Endodermal cell (in vitro differentiated cells): ENCODE measurements at regions not wholly inside any gene's neighbourhood (a gene's known extent, or its start where the extent isn't known, plus 50 kb on each side); places are given as distances from the start of the nearest gene placed in this dataset.
A peak's percentile ranks its signal among the peaks of the same experiment; 100 is the strongest.

Experiments used
- DNase-seq: peaks from one replicate; pipeline ENCODE4 v3.0.0-alpha.2; 2017
- H3K27ac ChIP-seq: 2 replicates; pipeline ENCODE4 v1.5.1; 2013; ENCODE audit warnings: mild to moderate bottlenecking, low read depth, low read length, moderate library complexity
- H3K27me3 ChIP-seq: 2 replicates; pipeline ENCODE4 v1.6.1; 2013; ENCODE audit warnings: mild to moderate bottlenecking, low read length, moderate library complexity; ENCODE audit not compliant: insufficient read depth, control insufficient read depth, poor library complexity, severe bottlenecking
- H3K36me3 ChIP-seq: 2 replicates; pipeline ENCODE4 v1.7.0; 2013; ENCODE audit warnings: mild to moderate bottlenecking, low read length, moderate library complexity; ENCODE audit not compliant: control insufficient read depth, insufficient read depth
- H3K4me1 ChIP-seq: one replicate; pipeline ENCODE4 v1.7.0; 2013; ENCODE audit warnings: low read length; ENCODE audit not compliant: control insufficient read depth, insufficient read depth
- H3K4me3 ChIP-seq: 2 replicates; pipeline ENCODE4 v1.5.1; 2013; ENCODE audit warnings: mild to moderate bottlenecking, low read length, moderate library complexity
- H3K9ac ChIP-seq: 2 replicates; pipeline ENCODE4 v1.6.1; 2013; ENCODE audit warnings: mild to moderate bottlenecking, low read length, moderate library complexity; ENCODE audit not compliant: poor library complexity, severe bottlenecking; ENCODE audit errors: extremely low read depth
- H3K9me3 ChIP-seq: 2 replicates; pipeline ENCODE4 v1.6.1; 2013; ENCODE audit warnings: mild to moderate bottlenecking, low read length, moderate library complexity; ENCODE audit not compliant: control insufficient read depth
- H3K27ac Mint-ChIP-seq: 2 replicates; pipeline ENCODE4 v1.8.0; 2020; ENCODE audit warnings: mixed read lengths
- H3K27me3 Mint-ChIP-seq: 2 replicates; pipeline ENCODE4 v1.8.0; 2021; ENCODE audit warnings: mild to moderate bottlenecking, mixed read lengths; ENCODE audit not compliant: insufficient read depth
- H3K36me3 Mint-ChIP-seq: 2 replicates; pipeline ENCODE4 v1.8.0; 2020; ENCODE audit warnings: low read depth, mixed read lengths
- H3K4me1 Mint-ChIP-seq: 2 replicates; pipeline ENCODE4 v1.8.0; 2020; ENCODE audit warnings: mixed read lengths
- H3K4me3 Mint-ChIP-seq: 2 replicates; pipeline ENCODE4 v1.8.0; 2020; ENCODE audit warnings: mild to moderate bottlenecking, moderate library complexity, mixed read lengths
- H3K9me3 Mint-ChIP-seq: 2 replicates; pipeline ENCODE4 v1.8.0; 2020; ENCODE audit warnings: mild to moderate bottlenecking, mixed read lengths
- CTCF ChIP-seq: fragments of 200-600 bp; sonication (generic); conservative IDR thresholded peaks from 2 replicates; pipeline ENCODE4 v1.5.0; 2021; ENCODE audit warnings: antibody characterized with exemption, mild to moderate bottlenecking
- WGBS, 2 experiments: methylation state at CpG; one replicate each; pipeline versions ENCODE4 v1.1.5 to v1.1.7; 2013; ENCODE audit warnings: missing lambda C conversion rate in 2 of 2, mixed read lengths in 1 of 2; ENCODE audit not compliant: insufficient coverage in 1 of 2, insufficient read length in 1 of 2; 5-methylcytosine and 5-hydroxymethylcytosine counted together

GRCh38 chr22:49305214-49305965 is 522.3 kb downstream of the BRD1 start:
- peak; percentile 99 for TF ChIP-seq CTCF
- H3K27ac ChIP-seq, result no peak overlapping the region
- peaks cover 2% of the 10 kb centered on the region for H3K27me3 Mint-ChIP-seq

GRCh38 chr22:49303781-49304461 is 523.8 kb downstream of the BRD1 start:
- DNase-seq, result peak; percentile 37
- TF ChIP-seq CTCF, result no peak
- Mint-ChIP-seq H3K27me3 (peaks cover 2% of the 10 kb centered on the region), H3K4me3 (no peak overlapping the region), H3K4me1 (no peaks in the 10 kb centered on the region), H3K36me3 (no peaks in the 10 kb centered on the region), H3K9me3 (no peaks in the 10 kb centered on the region), H3K27ac (no peak overlapping the region)
- no peaks in the 10 kb centered on the region for H3K36me3 ChIP-seq
- H3K9me3 ChIP-seq, result no peaks in the 10 kb centered on the region
- H3K4me3 ChIP-seq, result no peak overlapping the region
- WGBS, 2 experiments, result 91% methylated on average over 6 to 22 of the region's 22 CpGs
- no peaks in the 10 kb centered on the region for H3K27me3 ChIP-seq
- no peak overlapping the region for H3K9ac ChIP-seq
- H3K27ac ChIP-seq, result no peak overlapping the region
- no peaks in the 10 kb centered on the region for H3K4me1 ChIP-seq

More at GRCh38 chr22:49305214-49305965, 522.3 kb downstream of the BRD1 start:
- 24 to 70% methylated on average over 5 to 20 of the region's 20 CpGs for WGBS, 2 experiments
- no peaks in the 10 kb centered on the region for H3K9me3 ChIP-seq
- H3K4me1 ChIP-seq, result no peaks in the 10 kb centered on the region
- no peak overlapping the region for H3K9ac ChIP-seq
- no peaks in the 10 kb centered on the region for H3K9me3 Mint-ChIP-seq
- H3K36me3 ChIP-seq, result no peaks in the 10 kb centered on the region
- H3K4me3 ChIP-seq, result no peak overlapping the region
- H3K36me3 Mint-ChIP-seq, result no peaks in the 10 kb centered on the region
- no peaks in the 10 kb centered on the region for H3K4me1 Mint-ChIP-seq
- no peaks in the 10 kb centered on the region for H3K27me3 ChIP-seq
- no peak overlapping the region for H3K27ac Mint-ChIP-seq
- DNase-seq, result peak; percentile 97
- no peak overlapping the region for H3K4me3 Mint-ChIP-seq

GRCh38 chr22:49303061-49303735 is 524.5 kb downstream of the BRD1 start:
- no peak for TF ChIP-seq CTCF
- Mint-ChIP-seq H3K4me1 (no peaks in the 10 kb centered on the region), H3K9me3 (no peaks in the 10 kb centered on the region), H3K27ac (no peak overlapping the region), H3K36me3 (no peaks in the 10 kb centered on the region), H3K27me3 (no peaks in the 10 kb centered on the region), H3K4me3 (no peak overlapping the region)
- H3K27ac ChIP-seq, result no peak overlapping the region
- H3K36me3 ChIP-seq, result no peaks in the 10 kb centered on the region
- DNase-seq, result peak; percentile 34
- no peaks in the 10 kb centered on the region for H3K27me3 ChIP-seq
- H3K4me1 ChIP-seq, result no peaks in the 10 kb centered on the region
- no peak overlapping the region for H3K9ac ChIP-seq
- WGBS, 2 experiments, result 85 to 88% methylated on average over 14 to 17 of the region's 17 CpGs
- no peaks in the 10 kb centered on the region for H3K9me3 ChIP-seq
- H3K4me3 ChIP-seq, result no peak overlapping the region
